WERI-Rb-1 (cell line): ENCODE measurements at regions not wholly inside any gene's neighbourhood (a gene's known extent, or its start where the extent isn't known, plus 50 kb on each side); places are given as distances from the start of the nearest gene placed in this dataset.

ENCODE experiments used
- DNase-seq: peaks from one replicate; pipeline ENCODE4 v3.0.0-alpha.2; 2020
- H3K27ac ChIP-seq: fragments of 250-450 bp; sonication (Bioruptor Pico); 2 replicates; pipeline ENCODE4 v1.5.1; 2020; ENCODE audit warnings: mild to moderate bottlenecking, moderate library complexity
- H3K27me3 ChIP-seq: fragments of 250-450 bp; sonication (Bioruptor Pico); 2 replicates; pipeline ENCODE4 v1.5.1; 2021; ENCODE audit warnings: mild to moderate bottlenecking, low read depth, moderate library complexity; ENCODE audit not compliant: insufficient read depth, severe bottlenecking
- H3K36me3 ChIP-seq: fragments of 250-450 bp; sonication (Bioruptor Pico); 2 replicates; pipeline ENCODE4 v1.5.1; 2020; ENCODE audit warnings: mild to moderate bottlenecking, moderate library complexity
- H3K4me3 ChIP-seq: 2 replicates; pipeline ENCODE4 v1.5.1; 2011; ENCODE audit warnings: low read depth, mild to moderate bottlenecking, control low read depth, low read length
- H3K9me3 ChIP-seq: fragments of 250-450 bp; sonication (Bioruptor Pico); 2 replicates; pipeline ENCODE4 v1.5.1; 2021; ENCODE audit warnings: mild to moderate bottlenecking, moderate library complexity; ENCODE audit not compliant: severe bottlenecking
- TF ChIP-seq, protein P1 (sequence below): IDR thresholded peaks from 2 replicates; pipeline ENCODE4 v1.5.1; 2011; ENCODE audit warnings: low read depth, mild to moderate bottlenecking, control low read depth, inconsistent platforms, low read length

DNA sequence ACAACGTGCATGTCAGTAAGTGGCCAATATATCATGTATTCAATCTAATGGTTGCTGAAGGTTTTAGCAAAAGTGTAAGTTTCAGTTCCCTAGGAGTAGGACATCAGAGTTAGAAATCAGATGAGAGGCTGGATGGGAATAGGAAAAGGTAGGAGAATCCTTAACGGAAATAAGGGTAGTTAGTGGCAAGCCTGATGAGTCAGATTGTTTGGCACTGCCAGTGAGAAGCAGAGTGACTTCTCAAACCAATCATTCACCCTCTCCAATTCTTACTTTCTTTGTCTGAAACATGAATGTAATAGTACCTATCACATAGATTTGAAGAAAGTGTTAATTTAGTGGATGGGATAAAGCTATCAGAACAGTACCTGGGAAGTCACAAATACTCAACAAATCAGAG lies 894.0 kb downstream of the NTRK3 start:
- no peaks in the 10 kb centered on the region for H3K36me3 ChIP-seq
- no peak for DNase-seq
- TF ChIP-seq, protein P1, sequence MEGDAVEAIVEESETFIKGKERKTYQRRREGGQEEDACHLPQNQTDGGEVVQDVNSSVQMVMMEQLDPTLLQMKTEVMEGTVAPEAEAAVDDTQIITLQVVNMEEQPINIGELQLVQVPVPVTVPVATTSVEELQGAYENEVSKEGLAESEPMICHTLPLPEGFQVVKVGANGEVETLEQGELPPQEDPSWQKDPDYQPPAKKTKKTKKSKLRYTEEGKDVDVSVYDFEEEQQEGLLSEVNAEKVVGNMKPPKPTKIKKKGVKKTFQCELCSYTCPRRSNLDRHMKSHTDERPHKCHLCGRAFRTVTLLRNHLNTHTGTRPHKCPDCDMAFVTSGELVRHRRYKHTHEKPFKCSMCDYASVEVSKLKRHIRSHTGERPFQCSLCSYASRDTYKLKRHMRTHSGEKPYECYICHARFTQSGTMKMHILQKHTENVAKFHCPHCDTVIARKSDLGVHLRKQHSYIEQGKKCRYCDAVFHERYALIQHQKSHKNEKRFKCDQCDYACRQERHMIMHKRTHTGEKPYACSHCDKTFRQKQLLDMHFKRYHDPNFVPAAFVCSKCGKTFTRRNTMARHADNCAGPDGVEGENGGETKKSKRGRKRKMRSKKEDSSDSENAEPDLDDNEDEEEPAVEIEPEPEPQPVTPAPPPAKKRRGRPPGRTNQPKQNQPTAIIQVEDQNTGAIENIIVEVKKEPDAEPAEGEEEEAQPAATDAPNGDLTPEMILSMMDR: no peak
- H3K9me3 ChIP-seq: no peaks in the 10 kb centered on the region
- H3K27ac ChIP-seq: no peak overlapping the region
- no peak overlapping the region for H3K4me3 ChIP-seq
- no peaks in the 10 kb centered on the region for H3K27me3 ChIP-seq

DNA sequence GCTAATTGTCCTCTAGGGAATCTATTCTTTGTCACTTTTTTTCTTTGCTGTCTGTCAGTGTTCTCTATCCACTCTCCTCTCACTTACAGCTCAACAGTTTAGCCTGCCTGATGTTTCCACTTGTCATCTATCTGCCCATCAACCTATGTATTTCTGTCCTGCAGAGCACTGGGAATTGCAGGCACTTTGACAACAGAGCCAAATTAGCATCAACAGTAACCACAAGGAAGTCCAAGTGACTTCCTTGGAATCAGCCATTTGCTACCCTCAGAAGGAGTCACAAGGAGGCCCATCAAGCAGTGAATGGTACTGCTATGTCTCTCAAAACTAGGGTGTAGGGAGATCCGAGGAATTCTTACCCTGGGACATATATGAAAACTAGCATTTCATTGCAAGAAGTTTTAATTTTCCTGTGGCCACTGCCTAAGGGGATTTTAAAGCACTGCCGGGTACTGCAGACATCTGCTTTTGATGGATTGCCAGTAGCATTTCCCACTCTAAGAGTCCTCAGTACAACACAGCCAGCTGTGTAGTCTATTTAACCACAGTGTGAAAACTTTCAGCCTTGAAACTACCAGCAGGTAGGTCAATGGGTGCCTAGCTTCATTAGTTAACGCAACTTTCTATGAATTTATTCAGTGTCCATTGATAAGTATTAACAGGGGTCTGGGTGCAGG lies 898.8 kb downstream of the NTRK3 start:
- DNase-seq: no peak
- H3K36me3 ChIP-seq: no peaks in the 10 kb centered on the region
- H3K27me3 ChIP-seq: no peaks in the 10 kb centered on the region
- no peak overlapping the region for H3K27ac ChIP-seq
- TF ChIP-seq, protein P1: no peak
- no peak overlapping the region for H3K4me3 ChIP-seq
- no peaks in the 10 kb centered on the region for H3K9me3 ChIP-seq

DNA sequence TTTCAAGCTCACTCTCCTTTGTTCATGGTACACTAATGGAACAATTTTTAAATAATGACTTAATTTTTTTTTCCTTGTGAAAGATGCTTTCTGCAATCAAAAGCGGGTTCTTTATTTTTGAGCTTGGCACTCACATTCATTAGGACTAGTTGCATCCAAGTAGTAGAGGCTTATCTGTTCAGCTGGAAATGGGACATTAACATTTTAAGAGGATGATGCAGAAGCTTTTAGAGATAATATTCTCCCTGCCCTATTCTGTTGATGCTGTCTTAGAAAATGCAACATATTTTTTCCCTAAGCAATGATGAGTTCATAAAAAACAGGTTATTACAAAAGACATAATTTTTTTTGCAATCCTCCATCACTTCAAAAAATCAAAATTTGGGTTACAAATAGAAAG lies 900.6 kb downstream of the NTRK3 start:
- TF ChIP-seq, protein P1: no peak

DNA sequence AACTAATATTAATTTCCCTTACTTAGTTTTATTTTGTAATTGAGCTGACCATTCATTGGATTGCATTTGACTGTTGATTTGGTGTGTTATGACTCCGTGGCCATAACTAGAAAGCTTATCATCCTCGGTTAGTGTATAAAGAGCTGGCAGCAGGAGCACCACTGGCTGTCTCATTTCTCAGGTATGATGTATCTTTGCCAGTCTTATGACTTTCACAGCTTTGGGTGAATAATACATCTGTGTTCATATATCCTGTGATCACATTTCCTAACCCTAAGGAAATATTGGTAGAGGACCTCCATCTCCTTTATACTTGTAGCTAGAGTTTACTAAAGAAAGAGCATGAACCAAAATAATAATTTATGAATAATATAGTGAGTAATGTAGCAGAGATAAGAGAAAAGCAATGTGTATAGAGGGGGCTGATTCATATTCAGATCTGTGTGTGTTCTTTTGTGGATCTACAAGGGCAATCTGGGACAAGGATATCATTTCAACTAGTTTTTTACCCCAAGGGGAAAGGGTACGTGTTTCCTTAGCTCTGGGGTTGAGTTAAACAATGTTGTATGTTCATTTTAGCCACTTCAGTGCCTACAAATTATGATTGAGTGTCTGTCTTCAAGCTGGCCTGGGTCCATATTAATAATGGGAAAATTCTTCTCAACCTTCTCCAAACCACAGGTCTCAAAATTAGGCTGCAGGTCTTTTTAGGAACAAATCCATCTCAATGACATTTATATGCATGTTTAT lies 901.7 kb downstream of the NTRK3 start:
- TF ChIP-seq, protein P1: no peak
- DNase-seq: no peak
- H3K4me3 ChIP-seq: no peak overlapping the region
- H3K27me3 ChIP-seq: no peaks in the 10 kb centered on the region
- H3K9me3 ChIP-seq: no peaks in the 10 kb centered on the region
- H3K36me3 ChIP-seq: no peaks in the 10 kb centered on the region
- H3K27ac ChIP-seq: no peak overlapping the region

More for the DNA sequence above, 900.6 kb downstream of the NTRK3 start:
- no peaks in the 10 kb centered on the region for H3K36me3 ChIP-seq
- H3K27me3 ChIP-seq: no peaks in the 10 kb centered on the region
- no peaks in the 10 kb centered on the region for H3K9me3 ChIP-seq
- DNase-seq: no peak
- no peak overlapping the region for H3K27ac ChIP-seq
- no peak overlapping the region for H3K4me3 ChIP-seq

DNA sequence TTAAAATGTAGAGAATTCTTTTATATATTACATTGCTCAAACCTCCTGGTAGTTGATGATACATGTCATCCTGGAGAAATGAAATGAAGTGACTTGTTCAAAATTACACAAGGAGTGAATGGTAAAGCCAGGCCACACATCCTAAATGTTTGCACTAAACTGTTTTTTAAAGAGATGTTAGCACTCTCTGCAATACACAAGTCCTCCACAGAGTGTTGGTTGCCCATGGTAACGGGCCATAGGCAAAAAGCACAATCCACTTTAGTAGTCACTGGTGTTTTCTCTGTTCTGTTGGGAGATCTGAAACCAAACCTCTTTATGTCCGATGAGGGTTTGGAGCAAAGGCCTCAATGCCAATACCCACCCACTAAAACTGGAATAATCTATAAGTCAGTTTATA lies 907.4 kb downstream of the NTRK3 start:
- H3K27me3 ChIP-seq: no peaks in the 10 kb centered on the region
- no peak overlapping the region for H3K27ac ChIP-seq
- H3K9me3 ChIP-seq: no peaks in the 10 kb centered on the region
- no peak for DNase-seq
- no peaks in the 10 kb centered on the region for H3K36me3 ChIP-seq
- TF ChIP-seq, protein P1: no peak
- H3K4me3 ChIP-seq: no peak overlapping the region
